CD4-positive, alpha-beta T cell (primary cell): ENCODE measurements at regions not wholly inside any gene's neighbourhood (a gene's known extent, or its start where the extent isn't known, plus 50 kb on each side); places are given as distances from the start of the nearest gene placed in this dataset.

ENCODE experiments used
- ATAC-seq: fragments of 200-7000 bp; cut with Tn5 transposase; one replicate; pipeline ENCODE4 v1.10.0; 2022; ENCODE audit warnings: mild to moderate bottlenecking; ENCODE audit not compliant: poor library complexity
- CTCF ChIA-PET: fragments of 350-600 bp; sonication (Branson Sonifier 250); formaldehyde crosslinking; loops from one replicate; lab custom pipeline; 2021; ENCODE audit warnings: antibody characterized with exemption, inconsistent platforms; lab: Charles Lee
- POLR2A ChIA-PET: fragments of 350-600 bp; sonication (Branson Sonifier 250); formaldehyde crosslinking; loops from one replicate; lab custom pipeline; 2021; ENCODE audit warnings: antibody characterized with exemption, inconsistent platforms; lab: Charles Lee
- DNase-seq, 14 experiments: peaks; one replicate each; pipeline ENCODE4 v3.0.0-alpha.2; 2013 to 2020; ENCODE audit warnings: mixed read lengths in 2 of 14
- H3K27ac ChIP-seq, 2 donors: one replicate each; pipeline versions ENCODE4 v1.5.1 to v1.7.0; 2013; ENCODE audit warnings: low read length in 2 of 2, low read depth in 1 of 2, mild to moderate bottlenecking in 1 of 2
- H3K27me3 ChIP-seq, 2 experiments: 1 replicate in 1 of 2; 2 replicates in 1 of 2; pipeline versions ENCODE4 v1.6.1 to v1.7.0; 2013; ENCODE audit warnings: low read length in 2 of 2, control low read depth in 1 of 2, mild to moderate bottlenecking in 1 of 2, moderate library complexity in 1 of 2; ENCODE audit not compliant: insufficient read depth in 2 of 2, control insufficient read depth in 1 of 2
- H3K36me3 ChIP-seq: one replicate; pipeline ENCODE4 v1.6.1; 2013; ENCODE audit warnings: low read length, control low read depth; ENCODE audit not compliant: insufficient read depth
- H3K4me1 ChIP-seq: one replicate; pipeline ENCODE4 v1.6.1; 2013; ENCODE audit warnings: low read length, control low read depth; ENCODE audit not compliant: insufficient read depth
- H3K4me3 ChIP-seq: one replicate; pipeline ENCODE4 v1.5.1; 2013; ENCODE audit warnings: mild to moderate bottlenecking, low read length, moderate library complexity
- H3K9me3 ChIP-seq, 2 experiments: 1 replicate in 1 of 2; 2 replicates in 1 of 2; pipeline versions ENCODE4 v1.6.1 to v1.7.0; 2013; ENCODE audit warnings: low read length in 2 of 2, mild to moderate bottlenecking in 2 of 2, control low read depth in 1 of 2, moderate library complexity in 1 of 2; ENCODE audit not compliant: control insufficient read depth in 1 of 2, insufficient read depth in 1 of 2
- H3K27ac Mint-ChIP-seq: one replicate; pipeline ENCODE4 v1.8.0; 2020; ENCODE audit warnings: mixed read lengths
- H3K27me3 Mint-ChIP-seq: one replicate; pipeline ENCODE4 v1.8.0; 2021; ENCODE audit warnings: mixed read lengths
- H3K36me3 Mint-ChIP-seq: one replicate; pipeline ENCODE4 v1.8.0; 2021; ENCODE audit warnings: low read depth, mixed read lengths
- H3K4me1 Mint-ChIP-seq: one replicate; pipeline ENCODE4 v1.8.0; 2021; ENCODE audit warnings: low read depth, mixed read lengths
- H3K4me3 Mint-ChIP-seq: one replicate; pipeline ENCODE4 v1.8.0; 2020; ENCODE audit warnings: mild to moderate bottlenecking, mixed read lengths
- H3K9me3 Mint-ChIP-seq: one replicate; pipeline ENCODE4 v1.8.0; 2020; ENCODE audit warnings: mixed read lengths
- CTCF ChIP-seq: fragments of 200-600 bp; IDR thresholded peaks from one replicate; pipeline ENCODE4 v1.8.0; 2022; ENCODE audit warnings: antibody characterized with exemption, mild to moderate bottlenecking
- intact Hi-C, 2 experiments: fragments of 100-400 bp; cut with DNase I in 1 of 2; cut with micrococcal nuclease in 1 of 2; formaldehyde crosslinking; loops; one replicate each; pipeline versions ENCODE4 v1.15.1 to v1.9.0; 2023 to 2025; cut with DNase I, micrococcal nuclease

GRCh38 chr5:135182675-135183074, 148.6 kb upstream of the PITX1 start:
- DNase-seq (no peak), ATAC-seq (no peak)
- peaks cover 0 to 4% of the 10 kb centered on the region in 2 experiments for H3K9me3 ChIP-seq
- H3K4me1 Mint-ChIP-seq = peaks cover 10% of the 10 kb centered on the region
- no peak overlapping the region for H3K4me3 Mint-ChIP-seq
- ChIA-PET CTCF (no interaction called here), POLR2A (interaction anchor here (0.7 kb wide), 1 partner anchor 15 kb away, joined by 3 read pairs; no protein-coding TSS in a partner anchor)
- no peaks in the 10 kb centered on the region for H3K4me1 ChIP-seq
- H3K36me3 ChIP-seq = no peaks in the 10 kb centered on the region
- no peaks in the 10 kb centered on the region for H3K36me3 Mint-ChIP-seq
- intact Hi-C loops = no loop called here
- H3K27ac Mint-ChIP-seq = no peak overlapping the region
- no peak overlapping the region for H3K4me3 ChIP-seq
- no peak overlapping the region for H3K27ac ChIP-seq
- H3K9me3 Mint-ChIP-seq = no peaks in the 10 kb centered on the region
- no peak for TF ChIP-seq CTCF
- no peaks in the 10 kb centered on the region for H3K27me3 ChIP-seq
- H3K27me3 Mint-ChIP-seq = no peaks in the 10 kb centered on the region

- TF ChIP-seq CTCF = no peak
- POLR2A ChIA-PET = no interaction called here
Observed at GRCh38 chr5:135181653-135182052, 147.6 kb upstream of the PITX1 start.

GRCh38 chr5:135179308-135179980, 145.4 kb upstream of the PITX1 start:
- H3K4me1 ChIP-seq = no peaks in the 10 kb centered on the region
- TF ChIP-seq CTCF = no peak
- ChIA-PET POLR2A (no interaction called here), CTCF (no interaction called here)
- no peak overlapping the region for H3K27ac Mint-ChIP-seq
- H3K4me1 Mint-ChIP-seq = no peaks in the 10 kb centered on the region
- no peaks in the 10 kb centered on the region for H3K36me3 Mint-ChIP-seq
- peaks cover 8% of the 10 kb centered on the region for H3K27me3 Mint-ChIP-seq
- no peak overlapping the region for H3K4me3 Mint-ChIP-seq
- H3K4me3 ChIP-seq = no peak overlapping the region
- peaks cover 0 to 7% of the 10 kb centered on the region in 2 experiments for H3K9me3 ChIP-seq
- no peaks in the 10 kb centered on the region for H3K9me3 Mint-ChIP-seq
- no peak overlapping the region for H3K27ac ChIP-seq
- peaks cover 0 to 2% of the 10 kb centered on the region in 2 experiments for H3K27me3 ChIP-seq
- intact Hi-C loops = no loop called here
- ATAC-seq (no peak), DNase-seq (no peak)
- H3K36me3 ChIP-seq = no peaks in the 10 kb centered on the region

More at GRCh38 chr5:135181653-135182052, 147.6 kb upstream of the PITX1 start:
- Mint-ChIP-seq H3K36me3 (no peaks in the 10 kb centered on the region), H3K9me3 (no peaks in the 10 kb centered on the region), H3K27me3 (peaks cover 4% of the 10 kb centered on the region), H3K4me1 (peaks cover 10% of the 10 kb centered on the region), H3K4me3 (no peak overlapping the region), H3K27ac (no peak overlapping the region)
- Histone ChIP-seq H3K9me3 (peaks cover 0 to 9% of the 10 kb centered on the region in 2 experiments), H3K27me3 (no peaks in the 10 kb centered on the region), H3K4me3 (no peak overlapping the region), H3K36me3 (no peaks in the 10 kb centered on the region), H3K4me1 (no peaks in the 10 kb centered on the region), H3K27ac (no peak overlapping the region)
- CTCF ChIA-PET = interaction anchor here (1.5 kb wide), 1 partner anchor 10 kb away, joined by 4 read pairs; no protein-coding TSS in a partner anchor
- intact Hi-C loops = no loop called here
- DNase-seq = no peak
- ATAC-seq = no peak
